HG02885 (cell line): ENCODE measurements at regions not wholly inside any gene's neighbourhood (a gene's known extent, or its start where the extent isn't known, plus 50 kb on each side); places are given as distances from the start of the nearest gene placed in this dataset.
A peak's percentile ranks its signal among the peaks of the same experiment; 100 is the strongest.
"Not testable (repeated sequence)": the region's sequence is repeated elsewhere in the genome, so short reads cannot be mapped to it uniquely, and the experiment has no call there.

Experiments
- ATAC-seq: cut with Tn5 transposase; IDR thresholded peaks from one replicate; pipeline ENCODE4 v1.9.1; 2021; ENCODE audit warnings: mild to moderate bottlenecking; ENCODE audit not compliant: unreplicated experiment, poor library complexity

GRCh38 chr6:57708061-57708460, 390.6 kb downstream of the PRIM2 start:
- ATAC-seq, result not testable (repeated sequence)

GRCh38 chr6:57722546-57722945, 405.1 kb downstream of the PRIM2 start:
- ATAC-seq, result peak; percentile 43

GRCh38 chr6:57723815-57724401, 406.5 kb downstream of the PRIM2 start:
- ATAC-seq, result not testable (repeated sequence)

- not testable (repeated sequence) for ATAC-seq
Observed at GRCh38 chr6:57729407-57729806, 412.0 kb downstream of the PRIM2 start.

- ATAC-seq, result not testable (repeated sequence)
Observed at GRCh38 chr6:57730726-57731125, 413.3 kb downstream of the PRIM2 start.

- not testable (repeated sequence) for ATAC-seq
Observed at GRCh38 chr6:57747716-57748115, 430.3 kb downstream of the PRIM2 start.

GRCh38 chr6:57759850-57760249, 442.4 kb downstream of the PRIM2 start:
- ATAC-seq, result not testable (repeated sequence)

- ATAC-seq, result peak; percentile 67
Observed at GRCh38 chr6:57792720-57793397, 475.4 kb downstream of the PRIM2 start.

- ATAC-seq, result peak; percentile 33
Observed at GRCh38 chr6:57793398-57793762, 475.9 kb downstream of the PRIM2 start.

GRCh38 chr6:57799703-57800479, 482.5 kb downstream of the PRIM2 start:
- peak; percentile 39 for ATAC-seq

GRCh38 chr6:57808581-57808980, 491.2 kb downstream of the PRIM2 start:
- not testable (repeated sequence) for ATAC-seq

- ATAC-seq, result not testable (repeated sequence)
Observed at GRCh38 chr6:57809454-57809853, 492.0 kb downstream of the PRIM2 start.

GRCh38 chr6:57813271-57814075, 496.0 kb downstream of the PRIM2 start:
- ATAC-seq, result not testable (repeated sequence)

GRCh38 chr6:57815826-57816225, 498.4 kb downstream of the PRIM2 start:
- not testable (repeated sequence) for ATAC-seq

- not testable (repeated sequence) for ATAC-seq
Observed at GRCh38 chr6:57821325-57821724, 503.9 kb downstream of the PRIM2 start.

GRCh38 chr6:57822448-57822847, 505.0 kb downstream of the PRIM2 start:
- ATAC-seq, result not testable (repeated sequence)

- no peak for ATAC-seq
Observed at GRCh38 chr6:57822896-57823358, 505.5 kb downstream of the PRIM2 start.

GRCh38 chr6:57837622-57838209, 520.3 kb downstream of the PRIM2 start:
- not testable (repeated sequence) for ATAC-seq

- ATAC-seq, result not testable (repeated sequence)
Observed at GRCh38 chr6:57841551-57841950, 524.1 kb downstream of the PRIM2 start.
